ENCODE measurements at regions not wholly inside any gene's neighbourhood (a gene's known extent, or its start where the extent isn't known, plus 50 kb on each side); places are given as distances from the start of the nearest gene placed in this dataset.
"Not testable (repeated sequence)": the region's sequence is repeated elsewhere in the genome, so short reads cannot be mapped to it uniquely, and the experiment has no call there.

- DNase-seq: no peak
These were observed 122.6 kb upstream of the ID4 start for GRCh38 chr6:19714434-19715166.

GRCh38 chr6:19715167-19715551 lies 122.0 kb upstream of the ID4 start:
- no peak for DNase-seq

DNA sequence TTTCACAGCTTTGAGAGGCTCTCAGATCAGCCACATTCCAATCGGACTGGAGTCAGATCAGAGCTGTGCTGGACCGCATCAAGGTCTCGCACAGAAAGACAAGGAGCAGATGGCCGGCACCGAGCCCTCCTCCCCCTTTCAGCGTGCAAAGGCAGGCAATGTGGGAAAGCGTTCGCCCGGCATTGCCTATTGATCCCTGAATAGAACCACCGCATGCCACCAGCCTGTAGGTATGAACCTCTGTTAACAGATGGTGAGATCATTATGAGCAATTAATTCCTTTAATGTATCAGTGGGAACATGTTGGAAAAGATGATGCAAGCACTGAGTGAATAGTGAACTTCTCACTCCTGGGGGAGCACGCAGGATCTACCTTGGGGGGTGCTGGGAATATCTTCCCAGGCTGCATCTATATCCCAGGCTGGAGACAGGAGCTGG lies 117.5 kb upstream of the ID4 start:
- DNase-seq: no peak

DNA sequence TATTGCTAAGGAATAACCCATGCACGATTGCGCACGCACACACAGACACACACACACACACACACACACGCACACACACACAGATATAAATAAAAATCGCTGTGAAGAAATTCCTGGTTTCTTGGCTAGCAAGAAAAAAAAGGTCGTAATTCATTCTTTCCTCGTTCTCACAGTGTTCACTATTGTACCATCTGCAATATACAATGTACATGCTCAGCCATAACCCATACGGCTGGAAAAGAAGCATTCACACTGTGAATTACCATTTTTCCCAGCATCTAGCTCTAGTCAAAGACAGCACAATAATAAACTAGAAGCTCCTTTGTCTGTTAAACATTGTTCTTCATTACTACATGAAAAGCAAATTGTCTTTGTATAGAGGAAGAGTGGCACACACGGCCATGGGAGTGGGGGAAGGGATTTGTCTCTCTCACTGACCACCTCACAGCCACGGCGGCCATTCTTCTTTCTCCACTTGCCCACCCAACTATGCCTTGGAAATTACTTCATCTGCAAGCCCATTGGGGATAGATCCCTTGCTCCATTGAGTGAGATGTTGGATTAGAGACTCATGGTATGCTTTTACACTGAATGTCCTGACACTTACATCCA lies 115.3 kb upstream of the ID4 start:
- no peak for DNase-seq

DNA sequence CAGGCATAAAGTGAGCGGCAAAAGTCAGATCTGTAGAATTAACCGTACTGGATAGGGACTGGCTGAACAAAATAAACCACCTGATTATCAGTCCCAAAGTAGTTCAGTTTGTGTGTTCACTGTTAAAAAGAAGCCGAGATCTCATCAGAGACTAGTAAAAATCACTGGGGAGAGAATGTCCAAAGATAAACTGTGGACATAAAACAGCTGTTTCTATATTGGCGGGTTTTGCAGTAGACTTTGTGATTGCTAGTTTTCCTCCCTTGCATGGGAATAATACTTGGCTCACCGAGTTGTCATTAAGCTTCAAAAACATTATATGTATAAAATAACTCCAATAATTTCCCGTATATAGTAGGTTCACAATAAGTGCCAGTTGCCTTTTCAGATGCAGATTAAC lies 114.2 kb upstream of the ID4 start:
- DNase-seq: no peak

DNA sequence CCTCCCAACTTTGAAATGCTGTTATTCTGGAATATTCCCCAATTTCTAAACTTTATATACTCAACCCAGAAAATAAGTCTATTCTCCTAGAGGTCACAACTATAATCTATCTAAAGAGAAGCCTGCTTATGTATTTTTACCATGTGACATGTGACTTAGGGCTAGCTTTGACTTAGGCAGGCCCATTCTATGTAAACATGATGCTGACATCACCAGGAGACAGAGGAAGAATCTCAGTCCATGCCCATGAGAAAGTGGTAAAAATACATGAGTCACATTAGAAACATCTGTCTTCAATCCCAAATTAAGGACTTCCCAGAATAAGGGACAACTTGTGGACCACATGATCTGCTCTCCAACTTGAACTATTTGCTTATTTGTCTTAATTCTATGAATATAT lies 113.6 kb upstream of the ID4 start:
- no peak for DNase-seq

DNA sequence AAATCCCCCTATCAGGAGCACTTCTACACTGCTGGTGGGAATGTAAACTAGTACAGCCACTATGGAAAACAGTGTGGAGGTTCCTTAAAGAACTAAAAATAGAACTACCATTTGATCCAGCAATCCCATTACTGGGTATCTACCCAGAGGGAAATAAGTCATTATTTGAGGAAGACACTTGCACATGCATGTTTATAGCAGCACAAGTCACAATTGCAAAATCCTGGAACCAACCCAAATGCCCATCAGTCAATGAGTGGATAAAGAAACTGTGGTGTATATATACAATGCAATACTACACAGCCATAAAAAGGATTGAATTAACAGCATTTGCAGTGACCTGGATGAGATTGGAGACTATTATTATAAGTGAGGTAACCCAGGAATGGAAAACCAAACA lies 111.7 kb upstream of the ID4 start:
- DNase-seq: not testable (repeated sequence)

DNA sequence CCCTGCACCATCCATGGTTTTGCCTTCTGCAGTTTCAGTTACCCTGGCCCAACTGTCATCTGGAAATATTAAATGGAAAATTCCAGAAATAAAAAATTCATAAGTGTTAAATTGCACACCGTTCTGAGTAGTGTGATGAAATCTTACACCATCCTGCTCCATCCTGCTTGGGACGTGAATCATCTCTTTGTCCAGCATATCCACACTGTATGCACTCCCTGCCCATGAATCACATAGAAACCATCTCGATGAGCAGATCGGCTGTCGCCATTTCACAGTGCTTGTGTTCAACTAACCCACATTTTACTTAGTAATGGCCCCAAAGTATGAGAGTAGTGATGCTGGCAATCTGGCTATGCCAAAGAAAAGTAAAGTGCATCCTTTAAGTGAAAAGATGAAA lies 105.9 kb upstream of the ID4 start:
- DNase-seq: no peak

DNA sequence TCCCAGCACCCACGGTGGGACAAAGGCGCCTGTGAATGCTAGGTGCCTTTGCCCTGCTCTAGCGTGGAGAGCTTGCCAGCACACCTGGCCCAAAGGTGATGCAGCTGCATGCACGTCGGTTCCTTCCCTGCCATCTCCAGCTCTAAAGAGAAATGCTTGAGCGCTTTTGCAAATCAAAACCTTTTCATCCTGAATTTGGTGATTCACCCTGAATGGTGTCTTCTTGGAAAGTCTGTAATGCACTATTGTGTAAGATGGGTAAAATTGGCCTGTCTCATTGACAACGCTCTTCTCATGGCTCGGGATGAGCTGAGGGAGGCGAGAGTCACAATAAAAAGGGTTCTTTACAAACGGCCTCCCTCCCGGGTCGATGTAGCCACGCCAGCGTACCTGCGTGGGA lies 103.1 kb upstream of the ID4 start:
- no peak for DNase-seq

GRCh38 chr6:19734519-19734918 lies 102.7 kb upstream of the ID4 start:
- no peak for DNase-seq

- DNase-seq: no peak
These were observed 101.1 kb upstream of the ID4 start for GRCh38 chr6:19736066-19736465.

DNA sequence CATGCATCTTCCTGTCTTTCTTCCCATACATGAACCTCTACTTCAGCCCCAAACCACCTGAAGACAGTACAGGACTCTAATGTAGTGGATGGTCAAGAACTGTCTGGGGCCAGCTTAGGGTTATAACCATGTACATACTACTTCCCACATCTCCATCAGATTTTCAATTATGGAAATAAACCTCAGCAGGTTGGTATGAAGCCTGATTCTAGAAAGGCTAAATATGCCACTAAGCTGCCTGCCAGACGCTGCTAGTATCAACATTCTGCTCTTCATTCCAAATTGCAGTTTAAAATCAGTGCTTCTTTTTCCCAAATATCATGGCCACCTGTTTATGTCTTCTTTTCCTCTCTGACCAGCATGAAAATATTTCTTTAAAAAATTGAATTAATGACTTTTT lies 99.2 kb upstream of the ID4 start:
- DNase-seq: no peak

DNA sequence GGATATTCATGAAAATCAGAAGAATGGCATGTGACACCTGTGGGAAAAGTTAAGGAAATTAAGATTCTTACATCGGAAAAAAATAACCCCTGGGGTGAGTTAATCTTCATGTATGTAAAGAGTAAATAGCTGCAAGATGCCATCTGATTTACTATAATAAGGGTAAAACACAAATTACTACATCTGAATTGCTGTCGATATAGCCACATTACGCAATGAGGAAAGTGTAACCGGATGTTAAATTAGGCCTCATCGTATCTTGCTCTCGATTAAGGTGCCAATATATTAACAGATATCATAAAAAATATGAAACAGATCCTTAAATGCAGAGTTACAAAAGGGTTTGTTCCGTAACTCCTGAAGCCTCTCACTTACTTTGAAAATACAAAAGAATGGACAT lies 87.4 kb upstream of the ID4 start:
- no peak for DNase-seq

DNA sequence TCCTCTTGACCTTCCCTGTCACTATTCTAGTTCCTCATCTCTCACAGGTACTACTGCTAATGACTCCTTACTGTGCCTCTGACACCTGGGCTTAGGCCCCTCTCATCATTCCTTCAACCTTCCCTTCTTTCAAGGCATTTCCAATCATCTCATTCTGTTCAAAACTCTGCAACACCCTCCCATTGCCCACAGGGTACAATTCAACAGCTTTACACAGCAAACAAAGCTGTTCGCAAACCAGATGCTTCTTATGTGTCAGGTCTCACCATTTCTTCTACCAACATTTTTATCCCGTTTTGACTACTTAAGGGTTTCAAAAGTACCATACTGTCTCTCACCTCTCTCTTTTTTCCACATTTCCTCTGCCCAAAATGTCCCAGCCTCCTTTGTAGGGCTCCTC lies 84.4 kb upstream of the ID4 start:
- DNase-seq: no peak

GRCh38 chr6:19753826-19754225 lies 83.3 kb upstream of the ID4 start:
- no peak for DNase-seq

GRCh38 chr6:19754686-19755085 lies 82.5 kb upstream of the ID4 start:
- DNase-seq: no peak

GRCh38 chr6:19755181-19755580 lies 82.0 kb upstream of the ID4 start:
- DNase-seq: no peak

DNA sequence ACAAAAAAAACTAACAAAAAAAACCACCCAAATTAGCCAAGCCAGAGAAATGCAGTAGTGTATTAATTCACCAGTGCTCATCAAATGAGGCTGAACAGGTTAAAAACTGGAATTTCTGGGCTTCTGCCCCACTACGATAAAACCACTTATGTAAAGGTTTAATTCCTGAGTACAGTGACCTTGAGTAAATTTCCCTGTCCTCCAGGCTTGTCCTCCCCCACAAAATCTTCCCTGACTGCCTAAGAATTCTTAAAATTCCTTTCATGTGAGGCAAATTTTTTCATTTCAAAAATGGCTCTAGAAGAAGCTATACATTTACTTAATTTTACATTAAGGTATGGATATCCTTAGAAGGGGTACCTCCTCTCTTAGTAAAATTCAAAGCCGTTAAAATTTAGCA lies 80.1 kb upstream of the ID4 start:
- no peak for DNase-seq

DNA sequence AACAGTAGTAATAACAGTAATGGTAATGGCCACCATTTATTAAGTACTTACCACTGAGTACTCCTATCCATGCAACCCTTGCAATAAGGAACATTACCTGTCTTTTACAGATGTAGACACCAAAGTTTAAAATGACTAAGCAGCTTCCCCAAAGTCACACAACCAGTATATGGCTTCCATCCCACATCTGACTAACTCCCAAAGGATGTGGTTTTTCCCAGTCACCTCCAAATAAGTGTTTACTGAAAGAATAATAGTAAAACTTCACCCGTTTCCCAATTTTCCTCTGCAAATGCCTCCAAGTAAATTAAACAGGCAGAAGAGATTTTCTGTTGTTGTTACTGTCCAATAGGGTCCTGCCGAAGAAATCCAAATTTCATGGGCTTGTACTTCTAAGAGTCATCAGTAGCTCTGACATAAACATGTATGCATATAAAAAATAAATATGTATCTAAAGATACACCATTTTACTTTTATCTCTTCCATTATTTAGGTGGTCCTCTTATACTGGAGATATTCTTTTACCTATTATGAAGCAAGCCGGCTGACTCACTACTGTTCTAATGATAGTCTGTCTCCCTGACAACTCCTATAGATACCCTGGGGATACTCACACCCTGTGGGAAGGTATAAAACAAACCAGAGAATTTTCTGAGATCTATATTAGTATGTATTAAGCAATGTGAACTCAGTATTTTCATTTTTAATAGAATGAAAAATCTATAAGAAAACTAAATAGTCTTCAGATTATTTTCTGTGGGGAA lies 77.9 kb upstream of the ID4 start:
- DNase-seq: no peak

DNA sequence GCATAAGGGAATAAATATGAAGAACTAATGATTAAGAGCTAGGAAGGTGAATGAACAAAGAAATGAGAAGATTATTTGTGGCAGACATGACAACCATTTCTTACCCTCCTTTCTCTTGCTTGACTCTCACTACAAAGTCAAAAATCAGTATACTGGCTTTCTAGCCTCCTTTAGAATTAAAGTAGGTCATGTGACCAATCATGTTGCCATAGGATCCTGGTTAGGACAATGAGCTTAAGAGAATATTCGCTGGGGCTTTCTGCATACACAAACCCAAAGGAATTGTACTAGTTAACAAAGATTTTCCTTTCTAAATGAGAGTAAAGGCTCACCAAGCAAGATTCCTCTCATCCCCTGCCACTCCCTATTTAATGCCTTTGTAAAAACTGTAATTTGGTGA lies 76.0 kb upstream of the ID4 start:
- no peak for DNase-seq

DNA sequence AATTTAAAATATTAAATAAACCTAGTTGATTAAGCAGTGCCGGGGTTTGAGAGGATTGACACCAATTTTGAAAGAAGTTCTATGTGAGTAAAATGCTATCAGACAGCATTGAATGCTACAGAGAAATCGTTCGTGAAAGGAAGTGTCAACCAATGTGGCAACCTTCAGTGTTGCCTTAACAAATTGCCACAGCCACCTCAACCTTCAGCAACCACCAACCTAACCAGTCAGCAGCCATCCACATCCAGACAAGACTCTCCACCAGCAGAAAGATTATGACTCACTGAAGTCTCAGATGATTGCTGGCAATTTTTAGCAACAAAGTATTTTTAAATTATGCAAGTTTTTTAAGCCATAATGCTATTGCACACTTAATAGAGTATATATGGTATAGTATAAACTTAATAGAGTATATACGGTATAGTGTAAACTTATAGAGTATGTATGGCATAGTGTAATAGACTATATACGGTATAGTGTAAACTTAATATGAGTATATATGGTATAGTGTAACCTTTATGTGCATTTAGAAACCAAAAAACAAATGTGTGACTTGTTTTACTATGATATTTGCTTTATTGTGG lies 65.3 kb upstream of the ID4 start:
- DNase-seq: no peak

DNA sequence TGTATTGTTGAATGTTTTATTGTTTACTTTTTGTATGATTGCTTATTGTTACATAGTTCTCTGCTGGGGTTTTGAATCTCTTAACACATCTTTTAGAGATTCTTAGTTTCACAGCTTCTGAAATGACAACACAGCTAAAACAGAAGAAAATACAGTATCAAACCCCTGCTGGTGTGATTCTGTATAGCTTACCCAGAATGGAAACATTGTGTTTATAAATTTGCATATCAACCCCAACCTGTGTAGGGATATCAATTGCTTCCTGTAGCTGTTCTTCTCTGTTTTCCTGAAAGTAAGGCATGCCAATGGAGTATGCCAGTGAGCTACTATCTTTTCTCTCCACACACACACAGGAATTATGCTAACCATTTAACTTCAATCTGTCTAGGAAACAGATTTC lies 64.3 kb upstream of the ID4 start:
- DNase-seq: no peak

DNA sequence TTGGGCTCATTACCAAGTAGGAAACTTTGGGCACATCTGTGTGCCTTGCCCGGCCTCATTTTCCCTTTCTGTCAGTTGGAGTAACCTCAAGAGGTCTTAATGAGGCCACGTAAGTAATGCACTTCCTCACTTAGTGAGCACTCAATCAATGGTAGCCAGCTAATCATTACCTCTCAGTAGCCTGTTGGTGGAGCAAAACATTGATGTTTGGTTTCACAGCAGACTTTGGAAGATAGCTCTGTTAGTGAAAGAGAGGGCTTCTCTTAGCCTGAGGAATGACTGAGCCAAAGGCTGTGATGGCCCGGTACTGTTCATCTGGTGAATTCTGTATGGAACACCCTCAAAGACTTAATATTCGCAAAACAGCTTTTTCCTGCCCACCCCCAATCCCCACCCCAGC lies 55.9 kb upstream of the ID4 start:
- no peak for DNase-seq

GRCh38 chr6:19782588-19782987 lies 54.6 kb upstream of the ID4 start:
- no peak for DNase-seq
